Keratinocyte (primary cell): ENCODE measurements at regions not wholly inside any gene's neighbourhood (a gene's known extent, or its start where the extent isn't known, plus 50 kb on each side); places are given as distances from the start of the nearest gene placed in this dataset.

Experiments used
- EZH2 ChIP-seq: IDR thresholded peaks from one replicate; pipeline ENCODE4 v1.6.1; 2012; ENCODE audit warnings: inconsistent platforms, mild to moderate bottlenecking, low read length, moderate library complexity
- TF ChIP-seq, protein P1 (sequence below), 3 experiments: IDR thresholded peaks in 1 of 3; conservative IDR thresholded peaks in 1 of 3; optimal IDR thresholded peaks in 1 of 3; 2 replicates in 2 of 3; 3 replicates in 1 of 3; pipeline versions ENCODE3 to v1.5.1; 2011; ENCODE audit warnings: low read length in 3 of 3, mild to moderate bottlenecking in 3 of 3, moderate library complexity in 2 of 3, control low read depth in 1 of 3, inconsistent platforms in 1 of 3; ENCODE audit not compliant: insufficient read depth in 2 of 3; ENCODE audit errors: extremely low read depth in 1 of 3

DNA sequence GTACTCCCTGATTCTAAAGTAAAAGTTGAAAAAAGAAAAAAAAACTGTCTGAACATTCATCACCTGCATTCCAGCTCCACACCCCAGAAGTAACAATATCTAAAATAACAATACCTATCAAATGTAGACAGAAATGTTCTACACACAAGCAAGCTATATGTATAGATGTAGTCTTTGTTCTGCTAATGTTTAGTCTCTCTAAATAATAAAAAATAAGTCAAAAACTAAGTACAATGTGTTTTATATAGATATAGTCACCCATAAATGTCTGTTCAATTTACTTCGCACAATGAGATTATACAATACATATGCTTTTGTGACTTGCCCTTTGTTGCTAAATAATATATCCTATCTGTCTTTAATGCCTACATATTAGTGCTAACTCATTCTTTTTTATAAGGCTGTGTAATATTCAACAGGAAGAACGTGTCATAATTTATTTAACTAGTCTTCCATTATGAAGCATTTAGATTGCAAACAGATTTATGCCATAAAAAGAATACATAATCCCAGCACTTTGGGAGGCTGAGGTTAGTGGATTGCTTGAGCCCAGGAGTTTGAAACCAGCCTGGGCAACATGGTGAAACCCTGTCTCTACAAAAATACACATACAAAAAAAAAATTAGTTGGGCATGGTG is 216.2 kb upstream of the ZNF217 start:
- TF ChIP-seq, protein P1, sequence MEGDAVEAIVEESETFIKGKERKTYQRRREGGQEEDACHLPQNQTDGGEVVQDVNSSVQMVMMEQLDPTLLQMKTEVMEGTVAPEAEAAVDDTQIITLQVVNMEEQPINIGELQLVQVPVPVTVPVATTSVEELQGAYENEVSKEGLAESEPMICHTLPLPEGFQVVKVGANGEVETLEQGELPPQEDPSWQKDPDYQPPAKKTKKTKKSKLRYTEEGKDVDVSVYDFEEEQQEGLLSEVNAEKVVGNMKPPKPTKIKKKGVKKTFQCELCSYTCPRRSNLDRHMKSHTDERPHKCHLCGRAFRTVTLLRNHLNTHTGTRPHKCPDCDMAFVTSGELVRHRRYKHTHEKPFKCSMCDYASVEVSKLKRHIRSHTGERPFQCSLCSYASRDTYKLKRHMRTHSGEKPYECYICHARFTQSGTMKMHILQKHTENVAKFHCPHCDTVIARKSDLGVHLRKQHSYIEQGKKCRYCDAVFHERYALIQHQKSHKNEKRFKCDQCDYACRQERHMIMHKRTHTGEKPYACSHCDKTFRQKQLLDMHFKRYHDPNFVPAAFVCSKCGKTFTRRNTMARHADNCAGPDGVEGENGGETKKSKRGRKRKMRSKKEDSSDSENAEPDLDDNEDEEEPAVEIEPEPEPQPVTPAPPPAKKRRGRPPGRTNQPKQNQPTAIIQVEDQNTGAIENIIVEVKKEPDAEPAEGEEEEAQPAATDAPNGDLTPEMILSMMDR (optimal IDR thresholded peaks at IDR 0.05 in 1 of 3, IDR thresholded peaks at IDR 0.05 in 1 of 3, conservative IDR thresholded peaks at IDR 0.05 in 1 of 3; ENCODE audit: extremely low read depth in 1 of 3, insufficient read depth in 2 of 3, low read length in 3 of 3), result no peak
- no peak for TF ChIP-seq EZH2
